NOMO-1 treated with DMSO at 0.1 percent for 48 hours (cell line): ENCODE measurements at regions not wholly inside any gene's neighbourhood (a gene's known extent, or its start where the extent isn't known, plus 50 kb on each side); places are given as distances from the start of the nearest gene placed in this dataset.

Experiments used
- DNase-seq: peaks from one replicate; lab custom pipeline; 2025; ENCODE audit not compliant: unreplicated experiment; lab: John Stamatoyannopoulos, UW

GRCh38 chr12:113622410-113622809, 150.7 kb upstream of the LHX5 start:
- no peak for DNase-seq

DNA sequence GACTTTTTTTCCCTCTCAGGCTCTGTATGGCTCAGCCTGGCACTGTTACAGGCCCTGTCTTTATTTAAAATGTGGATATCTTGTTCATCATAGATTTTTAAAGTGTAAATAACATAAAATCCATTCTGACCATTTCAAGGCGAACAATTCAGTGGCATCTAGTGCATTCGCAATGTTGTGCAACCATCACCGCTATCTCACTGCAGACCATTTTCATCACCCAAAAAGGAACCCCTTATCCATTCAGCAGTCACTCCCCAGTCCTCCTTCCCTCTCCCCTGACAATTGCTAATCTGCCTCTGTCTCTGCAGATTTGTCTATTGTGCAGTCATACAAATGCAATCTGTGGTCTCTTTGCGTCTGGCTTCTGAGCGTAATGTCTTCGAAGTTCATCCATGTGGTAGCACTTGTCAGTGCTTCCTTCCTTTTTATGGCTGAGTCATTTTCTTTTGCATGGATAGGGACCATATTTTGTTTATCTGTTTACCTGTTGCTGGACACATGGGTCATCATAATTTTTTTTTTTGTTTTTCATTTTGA, 148.8 kb upstream of the LHX5 start:
- no peak for DNase-seq

DNA sequence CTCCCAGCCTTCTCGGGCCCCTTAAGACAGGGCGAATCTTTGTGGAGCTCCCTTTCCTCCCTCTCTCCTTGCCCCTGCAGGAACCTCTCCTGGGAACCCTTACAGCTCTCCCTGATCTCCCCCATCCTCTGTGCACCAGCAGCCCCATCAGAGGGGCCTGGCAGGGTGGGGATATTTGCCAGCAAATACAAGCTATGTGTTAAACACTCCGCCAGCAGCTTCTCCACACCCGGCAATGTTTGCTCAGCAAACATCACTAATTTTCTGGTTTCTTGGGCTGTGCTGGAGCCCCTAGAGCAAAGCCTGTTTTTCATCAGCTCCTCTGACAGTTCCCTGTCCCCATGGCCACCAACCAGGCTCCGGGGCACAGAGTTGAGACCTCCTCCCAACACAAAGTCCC, 147.5 kb upstream of the LHX5 start:
- DNase-seq: no peak

GRCh38 chr12:113613414-113613813, 141.7 kb upstream of the LHX5 start:
- DNase-seq: no peak

GRCh38 chr12:113612793-113613192, 141.1 kb upstream of the LHX5 start:
- no peak for DNase-seq

GRCh38 chr12:113612076-113612728, 140.5 kb upstream of the LHX5 start:
- no peak for DNase-seq

DNA sequence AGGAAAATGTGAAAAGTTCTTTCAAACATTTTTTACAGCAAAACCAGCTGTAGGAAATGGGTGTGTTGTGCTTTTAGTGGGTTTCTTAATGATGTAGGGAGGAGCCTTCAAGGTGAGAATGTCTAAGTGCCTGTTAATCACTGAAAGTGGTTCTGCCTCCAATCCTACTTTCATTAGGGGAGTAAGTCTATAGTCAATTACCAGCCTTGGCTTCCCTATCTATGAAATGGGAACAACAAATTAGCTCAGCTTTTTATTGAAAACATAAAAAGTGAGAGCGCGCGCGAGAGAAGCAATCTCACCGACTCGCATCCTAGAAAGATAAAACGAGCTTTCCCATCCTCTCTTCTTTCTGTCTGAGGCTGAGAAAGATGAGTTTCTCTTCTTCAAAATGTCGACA, 140.0 kb upstream of the LHX5 start:
- no peak for DNase-seq

DNA sequence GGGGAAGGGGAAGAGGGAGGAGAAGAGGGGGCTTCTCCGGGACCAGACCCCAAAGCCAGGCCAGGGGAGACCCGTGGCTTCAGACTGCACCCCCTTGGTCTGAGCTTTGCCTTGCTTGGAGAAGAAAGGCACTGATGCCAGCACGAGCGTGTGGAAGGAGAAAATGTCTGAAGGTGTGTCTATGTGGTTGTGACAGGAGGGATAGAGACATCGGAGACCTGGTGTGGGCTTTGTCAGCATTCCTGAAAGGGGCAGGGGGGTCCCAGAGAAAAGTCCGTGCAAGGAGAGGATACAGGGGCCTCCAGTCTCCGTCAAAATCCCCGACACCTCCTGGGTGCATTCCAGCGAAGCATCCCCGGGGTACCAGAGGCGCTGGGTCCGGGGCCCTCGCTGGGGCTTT, 139.0 kb upstream of the LHX5 start:
- DNase-seq: no peak

- DNase-seq: no peak
These were observed 138.2 kb upstream of the LHX5 start for GRCh38 chr12:113609692-113610469.

DNA sequence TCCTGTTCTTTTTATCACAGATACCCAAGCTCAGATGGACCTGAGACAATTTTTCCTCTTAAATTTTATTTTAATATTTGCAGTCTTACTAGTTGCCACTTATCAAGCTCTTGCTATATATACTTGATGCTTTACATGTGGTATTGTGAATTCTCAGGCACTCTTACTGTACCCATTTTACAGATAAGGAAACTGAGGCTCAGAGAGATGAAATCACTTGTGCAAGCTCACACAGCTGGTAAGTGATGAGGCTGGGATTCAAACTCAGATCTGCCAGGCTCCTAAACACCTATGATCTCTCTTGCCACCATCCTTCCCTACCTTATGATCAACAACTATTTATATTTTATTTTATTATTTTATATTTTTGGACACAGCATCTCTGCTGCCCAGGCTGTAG, 133.0 kb upstream of the LHX5 start:
- no peak for DNase-seq

- no peak for DNase-seq
These were observed 130.1 kb upstream of the LHX5 start for GRCh38 chr12:113601656-113602263.

- no peak for DNase-seq
These were observed 127.2 kb upstream of the LHX5 start for GRCh38 chr12:113598815-113599406.

DNA sequence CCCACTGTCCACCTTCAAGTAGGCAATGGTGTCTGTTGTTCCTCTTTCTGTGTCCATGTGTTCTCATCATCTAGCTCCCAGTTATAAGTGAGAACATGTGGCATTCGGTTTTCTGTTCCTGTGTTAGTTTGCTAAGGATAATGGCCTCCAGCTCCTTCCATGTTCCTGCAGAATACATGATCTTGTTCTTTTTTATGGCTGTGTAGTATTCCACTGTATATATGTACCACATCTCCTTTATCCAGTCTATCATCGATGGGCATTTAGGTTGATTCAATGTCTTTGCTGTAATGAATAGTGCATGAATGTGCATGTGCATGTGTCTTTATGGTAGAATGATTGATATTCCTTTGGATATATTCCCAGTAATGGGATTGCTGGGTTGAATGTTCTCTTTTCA, 123.3 kb upstream of the LHX5 start:
- no peak for DNase-seq

GRCh38 chr12:113591480-113591974, 119.9 kb upstream of the LHX5 start:
- peak; percentile 83 for DNase-seq

DNA sequence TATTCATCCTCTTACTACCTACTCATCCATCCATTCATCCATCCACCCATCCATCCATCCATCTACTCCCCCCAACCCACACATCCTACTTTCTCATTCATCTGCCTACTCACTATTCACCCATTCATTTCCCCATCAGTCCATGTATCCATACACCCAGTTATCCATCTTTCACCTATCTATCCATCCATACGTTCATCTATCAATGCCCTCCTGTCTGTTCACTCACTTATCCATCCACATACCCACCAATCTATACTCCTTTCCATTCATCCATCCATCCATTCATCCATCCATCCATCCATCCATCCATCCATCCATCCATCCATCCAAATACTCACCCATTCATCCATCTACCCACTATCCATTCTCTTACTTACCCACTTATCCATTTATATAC, 117.8 kb upstream of the LHX5 start:
- no peak for DNase-seq

DNA sequence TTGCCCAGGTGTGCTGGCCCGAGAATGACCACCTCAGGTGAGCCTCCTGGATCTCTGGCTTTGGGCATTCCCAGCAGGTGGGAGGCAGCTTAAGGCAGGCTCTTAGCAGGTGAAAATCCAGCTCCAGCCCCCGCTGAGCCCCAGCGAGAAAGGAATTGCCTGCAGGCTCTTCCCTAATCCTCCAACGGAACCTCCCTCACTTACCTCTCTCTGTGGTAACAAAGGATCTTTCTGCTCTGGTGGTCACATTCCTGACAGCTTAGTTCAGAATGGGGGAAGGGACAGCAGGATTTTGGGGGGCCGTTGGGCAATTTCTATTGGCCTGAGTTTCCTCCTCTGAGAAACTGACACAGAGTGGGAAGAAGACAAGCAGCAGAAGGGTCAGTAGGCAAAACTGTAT, 116.0 kb upstream of the LHX5 start:
- no peak for DNase-seq

- no peak for DNase-seq
These were observed 114.8 kb upstream of the LHX5 start for GRCh38 chr12:113586461-113586860.

GRCh38 chr12:113582521-113583218, 111.0 kb upstream of the LHX5 start:
- no peak for DNase-seq

- DNase-seq: no peak
These were observed 109.7 kb upstream of the LHX5 start for GRCh38 chr12:113581342-113581741.

DNA sequence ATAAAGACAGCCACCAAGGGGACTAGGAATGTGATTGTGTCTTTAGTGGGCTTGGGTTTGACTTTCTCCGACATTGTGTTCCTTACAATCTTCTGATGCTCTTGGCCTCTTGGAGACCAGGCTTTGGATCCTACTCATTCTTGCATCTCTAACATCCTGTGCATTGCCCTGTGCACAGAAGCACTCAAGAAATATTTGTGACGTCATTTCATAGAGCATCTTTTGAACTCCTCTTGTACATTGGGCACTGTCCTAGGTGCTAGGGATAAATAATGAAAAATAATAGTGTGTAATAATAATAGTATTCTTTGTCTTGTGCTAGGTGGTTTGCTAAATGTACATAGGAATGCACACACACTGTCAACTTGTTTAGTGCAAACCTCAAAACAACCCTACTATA, 108.8 kb upstream of the LHX5 start:
- no peak for DNase-seq
